ENCODE measurements at regions not wholly inside any gene's neighbourhood (a gene's known extent, or its start where the extent isn't known, plus 50 kb on each side); places are given as distances from the start of the nearest gene placed in this dataset.
"Not testable (repeated sequence)": the region's sequence is repeated elsewhere in the genome, so short reads cannot be mapped to it uniquely, and the experiment has no call there.

DNA sequence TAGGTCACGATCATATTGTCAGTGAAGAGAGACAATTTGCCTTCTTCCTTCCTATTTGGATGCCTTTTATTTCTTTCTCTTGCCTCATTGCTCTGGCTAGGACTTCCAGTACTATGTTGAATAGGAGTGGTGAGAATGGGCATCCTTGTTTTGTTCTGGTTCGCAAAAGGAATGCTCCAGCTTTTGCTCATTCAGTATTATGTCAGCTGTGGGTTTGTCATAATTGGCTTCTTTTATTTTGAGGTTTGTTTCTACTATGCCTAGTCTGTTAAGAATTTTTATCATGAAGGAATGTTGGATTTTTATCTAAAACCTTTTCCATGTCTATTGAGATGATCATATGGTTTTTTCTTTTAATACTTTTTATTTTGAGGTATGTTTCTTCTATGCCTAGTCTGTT lies 152.3 kb upstream of the MAD2L1 start:
- TF ChIP-seq, protein P1, sequence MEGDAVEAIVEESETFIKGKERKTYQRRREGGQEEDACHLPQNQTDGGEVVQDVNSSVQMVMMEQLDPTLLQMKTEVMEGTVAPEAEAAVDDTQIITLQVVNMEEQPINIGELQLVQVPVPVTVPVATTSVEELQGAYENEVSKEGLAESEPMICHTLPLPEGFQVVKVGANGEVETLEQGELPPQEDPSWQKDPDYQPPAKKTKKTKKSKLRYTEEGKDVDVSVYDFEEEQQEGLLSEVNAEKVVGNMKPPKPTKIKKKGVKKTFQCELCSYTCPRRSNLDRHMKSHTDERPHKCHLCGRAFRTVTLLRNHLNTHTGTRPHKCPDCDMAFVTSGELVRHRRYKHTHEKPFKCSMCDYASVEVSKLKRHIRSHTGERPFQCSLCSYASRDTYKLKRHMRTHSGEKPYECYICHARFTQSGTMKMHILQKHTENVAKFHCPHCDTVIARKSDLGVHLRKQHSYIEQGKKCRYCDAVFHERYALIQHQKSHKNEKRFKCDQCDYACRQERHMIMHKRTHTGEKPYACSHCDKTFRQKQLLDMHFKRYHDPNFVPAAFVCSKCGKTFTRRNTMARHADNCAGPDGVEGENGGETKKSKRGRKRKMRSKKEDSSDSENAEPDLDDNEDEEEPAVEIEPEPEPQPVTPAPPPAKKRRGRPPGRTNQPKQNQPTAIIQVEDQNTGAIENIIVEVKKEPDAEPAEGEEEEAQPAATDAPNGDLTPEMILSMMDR (IDR thresholded peaks at IDR 0.05) = no peak
- no peaks in the 10 kb centered on the region for H3K27me3 ChIP-seq
- peaks cover 0 to 5% of the 10 kb centered on the region in 2 donors for H3K9me3 ChIP-seq
- H3K4me1 ChIP-seq = no peaks in the 10 kb centered on the region
- no peak overlapping the region for H3K4me3 ChIP-seq
- no peak overlapping the region for H3K27ac ChIP-seq
- DNase-seq (ENCODE audit: low spot score) = no peak
- H3K36me3 ChIP-seq = no peaks in the 10 kb centered on the region

DNA sequence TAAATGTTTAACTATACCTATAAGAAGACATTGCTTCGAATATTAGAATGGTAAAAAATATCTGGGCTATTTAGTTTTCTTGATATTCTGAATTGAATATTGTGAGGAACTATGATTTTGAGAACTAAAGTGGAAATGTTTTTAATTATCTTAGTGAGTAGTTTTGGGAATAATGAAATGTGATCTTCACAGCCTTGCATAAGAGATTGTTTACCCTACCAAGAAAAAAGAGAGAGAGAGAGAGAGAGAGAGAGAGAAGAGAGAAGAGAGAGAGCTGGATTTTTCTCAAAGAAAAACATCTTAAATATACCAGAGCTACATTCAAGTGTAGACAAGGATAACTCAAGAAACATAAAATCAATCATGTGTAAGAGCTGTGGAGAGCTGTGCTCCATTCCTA lies 148.7 kb upstream of the MAD2L1 start:
- Histone ChIP-seq H3K9me3 (peaks cover 0 to 5% of the 10 kb centered on the region in 2 donors), H3K27me3 (no peaks in the 10 kb centered on the region), H3K27ac (no peak overlapping the region), H3K4me1 (no peaks in the 10 kb centered on the region), H3K4me3 (no peak overlapping the region), H3K36me3 (no peaks in the 10 kb centered on the region)
- DNase-seq (ENCODE audit: low spot score) = no peak
- TF ChIP-seq, protein P1 (IDR thresholded peaks at IDR 0.05) = no peak

DNA sequence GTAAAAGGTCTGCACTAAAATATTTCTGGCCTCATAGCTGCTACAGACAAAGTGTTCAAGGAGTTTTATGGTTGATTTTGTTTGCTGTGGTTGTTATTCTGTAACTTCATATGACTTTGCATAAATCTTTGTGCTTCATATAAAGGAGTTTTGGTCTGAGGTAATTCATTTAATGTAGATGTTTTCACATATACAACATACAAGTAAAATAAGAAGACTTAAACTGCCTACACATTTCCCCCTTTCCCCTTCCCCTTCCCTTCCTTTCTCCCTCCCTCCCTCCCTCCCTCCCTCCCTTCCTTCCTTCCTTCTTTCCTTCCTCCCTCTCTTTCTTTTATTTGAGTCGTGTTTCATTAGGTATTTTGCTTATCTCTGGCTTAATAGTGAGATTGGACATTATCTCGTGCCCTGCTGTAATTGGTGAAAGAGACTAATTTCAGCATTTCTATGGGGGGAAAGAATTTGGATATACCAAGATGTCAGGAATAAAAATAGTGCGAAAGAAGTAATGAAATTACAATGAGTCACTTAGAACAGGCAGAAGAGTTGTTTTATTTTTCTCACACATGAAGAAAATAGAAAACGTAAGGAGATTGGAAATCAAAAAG lies 144.9 kb upstream of the MAD2L1 start:
- Histone ChIP-seq H3K4me3 (no peak overlapping the region), H3K27ac (no peak overlapping the region), H3K9me3 (no peaks in the 10 kb centered on the region), H3K27me3 (no peaks in the 10 kb centered on the region), H3K36me3 (no peaks in the 10 kb centered on the region), H3K4me1 (no peaks in the 10 kb centered on the region)
- TF ChIP-seq, protein P1 (IDR thresholded peaks at IDR 0.05) = no peak
- DNase-seq (ENCODE audit: low spot score) = no peak

DNA sequence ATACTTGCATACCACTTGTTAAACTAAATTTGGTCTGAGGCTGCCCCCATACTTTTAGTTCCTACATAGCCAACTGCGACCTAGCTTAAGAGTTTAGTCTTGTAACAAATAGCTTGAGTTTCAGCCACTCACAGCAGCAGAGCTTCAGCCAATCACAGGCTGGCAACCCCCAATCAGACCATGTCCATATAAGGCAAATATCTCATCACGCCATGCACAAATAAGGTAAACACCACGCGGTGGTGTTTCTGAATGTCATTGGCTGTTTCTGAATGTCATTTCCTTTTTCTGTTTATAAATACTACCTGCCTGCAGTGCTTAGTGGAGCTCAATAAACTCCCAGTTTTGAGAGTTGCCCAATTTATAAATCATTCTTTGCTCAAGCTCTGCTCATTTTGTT lies 143.1 kb upstream of the MAD2L1 start:
- Histone ChIP-seq H3K4me1 (no peaks in the 10 kb centered on the region), H3K9me3 (no peaks in the 10 kb centered on the region), H3K36me3 (no peaks in the 10 kb centered on the region), H3K27ac (no peak overlapping the region), H3K4me3 (no peak overlapping the region), H3K27me3 (no peaks in the 10 kb centered on the region)
- no peak for DNase-seq (ENCODE audit: low spot score)
- TF ChIP-seq, protein P1 (IDR thresholded peaks at IDR 0.05) = no peak

DNA sequence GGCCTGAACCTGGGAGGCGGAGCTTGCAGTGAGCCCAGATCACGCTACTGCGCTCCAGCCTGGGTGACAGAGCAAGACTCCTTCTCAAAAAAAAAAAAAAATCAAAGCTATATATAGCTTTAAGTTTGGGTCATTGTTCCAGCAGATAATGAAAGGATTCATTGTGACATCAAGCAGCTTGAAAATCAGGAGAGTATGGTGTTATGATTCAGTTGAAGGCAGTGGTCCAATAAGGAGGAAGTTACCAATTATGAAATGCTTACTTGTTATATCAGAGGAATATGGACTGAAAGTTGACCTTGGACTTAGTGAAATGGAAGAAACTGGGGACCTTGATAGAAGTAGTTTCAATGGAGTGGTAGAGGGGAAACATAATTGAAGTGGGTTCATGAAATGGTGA lies 140.4 kb upstream of the MAD2L1 start:
- Histone ChIP-seq H3K4me1 (no peaks in the 10 kb centered on the region), H3K27me3 (no peaks in the 10 kb centered on the region), H3K4me3 (no peak overlapping the region), H3K9me3 (no peaks in the 10 kb centered on the region), H3K36me3 (no peaks in the 10 kb centered on the region), H3K27ac (no peak overlapping the region)
- DNase-seq (ENCODE audit: low spot score) = no peak
- TF ChIP-seq, protein P1 (IDR thresholded peaks at IDR 0.05) = no peak

DNA sequence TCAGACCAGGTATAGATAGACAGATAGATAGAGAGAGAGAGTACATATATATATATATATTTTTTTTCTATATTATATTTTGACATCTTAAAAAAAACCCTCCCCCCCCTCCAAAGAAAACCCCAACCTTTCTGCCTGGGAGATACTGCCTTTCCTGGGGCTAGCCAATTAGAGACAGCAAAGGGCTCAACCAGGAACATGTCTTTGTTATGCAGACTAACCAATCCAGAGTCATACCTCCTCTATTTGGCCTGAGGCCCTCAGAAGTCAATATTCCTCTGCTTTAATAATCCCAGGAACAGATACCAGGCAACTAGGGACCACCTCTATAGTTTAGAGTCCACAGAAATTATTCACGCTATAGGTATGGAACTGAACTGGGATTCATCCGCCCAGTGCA lies 135.6 kb upstream of the MAD2L1 start:
- TF ChIP-seq, protein P1 (IDR thresholded peaks at IDR 0.05) = no peak
- H3K27me3 ChIP-seq = no peaks in the 10 kb centered on the region
- no peaks in the 10 kb centered on the region for H3K4me1 ChIP-seq
- no peak overlapping the region for H3K4me3 ChIP-seq
- no peak overlapping the region for H3K27ac ChIP-seq
- H3K9me3 ChIP-seq = no peaks in the 10 kb centered on the region
- DNase-seq (ENCODE audit: low spot score) = no peak
- H3K36me3 ChIP-seq = no peaks in the 10 kb centered on the region

DNA sequence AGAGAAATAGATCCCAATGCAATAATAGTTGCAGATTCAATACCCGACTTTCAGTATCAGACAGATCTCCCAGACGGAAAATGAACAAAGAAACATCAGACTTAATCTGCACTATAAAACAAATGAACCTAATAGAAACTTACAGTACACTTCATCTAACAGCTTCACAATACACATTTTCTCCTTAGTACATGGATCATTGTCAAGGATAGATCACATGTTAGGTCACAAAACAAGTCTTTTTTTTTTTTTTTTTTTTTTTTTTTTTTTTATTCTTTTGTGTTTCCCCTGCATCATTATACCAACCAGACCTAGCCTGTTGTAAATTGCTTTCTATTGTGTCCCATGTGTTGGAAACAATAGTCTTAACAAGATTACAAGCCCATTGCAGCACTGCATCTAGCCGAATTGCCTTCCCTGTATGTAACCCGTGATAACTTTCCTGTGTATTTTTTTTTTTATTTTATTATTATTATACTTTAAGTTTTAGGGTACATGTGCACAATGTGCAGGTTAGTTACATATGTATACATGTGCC lies 134.0 kb upstream of the MAD2L1 start:
- DNase-seq (ENCODE audit: low spot score); H3K36me3 ChIP-seq; H3K27ac ChIP-seq; H3K4me1 ChIP-seq; H3K4me3 ChIP-seq; H3K9me3 ChIP-seq; H3K27me3 ChIP-seq: not testable (repeated sequence)

All from right atrium auricular region (tissue), 2 donors.